Small intestine (tissue), 7 donors: ENCODE measurements at regions not wholly inside any gene's neighbourhood (a gene's known extent, or its start where the extent isn't known, plus 50 kb on each side); places are given as distances from the start of the nearest gene placed in this dataset.
A peak's percentile ranks its signal among the peaks of the same experiment; 100 is the strongest.

Experiments
- DNase-seq, 2 donors: peaks; one replicate each; pipeline versions ENCODE4 v3.0.0 to v3.0.0-alpha.2; 2013
- FAIRE-seq: peaks from 2 replicates; lab custom pipeline; 2012; peaks lifted over from hg19 to GRCh38; lab: Jason Lieb, UNC
- H3K27ac ChIP-seq, 3 donors: one replicate each; pipeline ENCODE4 v1.5.1; 2013; ENCODE audit warnings: low read length in 2 of 3, mild to moderate bottlenecking in 2 of 3, control low read depth in 1 of 3, inconsistent platforms in 1 of 3, low read depth in 1 of 3, moderate library complexity in 1 of 3
- H3K27me3 ChIP-seq, 3 donors: one replicate each; pipeline ENCODE4 v1.6.1; 2013; ENCODE audit warnings: low read length in 3 of 3, inconsistent platforms in 1 of 3; ENCODE audit not compliant: control insufficient read depth in 3 of 3, insufficient read depth in 3 of 3
- H3K36me3 ChIP-seq, 3 donors: one replicate each; pipeline ENCODE4 v1.6.1; 2013; ENCODE audit warnings: low read length in 3 of 3, inconsistent platforms in 1 of 3, low read depth in 1 of 3, mild to moderate bottlenecking in 1 of 3, moderate library complexity in 1 of 3; ENCODE audit not compliant: control insufficient read depth in 3 of 3, insufficient read depth in 2 of 3
- H3K4me1 ChIP-seq, 3 donors: one replicate each; pipeline ENCODE4 v1.6.1; 2013; ENCODE audit warnings: low read length in 2 of 3, inconsistent platforms in 1 of 3, low read depth in 1 of 3, mild to moderate bottlenecking in 1 of 3, moderate library complexity in 1 of 3; ENCODE audit not compliant: control insufficient read depth in 3 of 3, insufficient read depth in 2 of 3
- H3K4me3 ChIP-seq, 3 donors: one replicate each; pipeline ENCODE4 v1.5.1; 2013; ENCODE audit warnings: low read length in 3 of 3, control low read depth in 1 of 3, inconsistent platforms in 1 of 3, low read depth in 1 of 3, mild to moderate bottlenecking in 1 of 3, moderate library complexity in 1 of 3
- H3K9me3 ChIP-seq, 2 donors: one replicate each; pipeline ENCODE4 v1.6.1; 2013; ENCODE audit warnings: low read depth in 1 of 2, low read length in 1 of 2; ENCODE audit not compliant: control insufficient read depth in 2 of 2, insufficient read depth in 1 of 2
- WGBS, 3 donors: extraction: QIAGEN DNeasy Blood & Tissue Kit; methylation state at CpG; one replicate each; pipeline ENCODE4 v1.1.7; 2013; 5-methylcytosine and 5-hydroxymethylcytosine counted together
- donor health status: healthy with polysubstance abuse.
- donor health status: control.
- donor health status: control.
- donor health status: Bipolar disorder and iron deficiency.
- donor health status: healthy.

DNA sequence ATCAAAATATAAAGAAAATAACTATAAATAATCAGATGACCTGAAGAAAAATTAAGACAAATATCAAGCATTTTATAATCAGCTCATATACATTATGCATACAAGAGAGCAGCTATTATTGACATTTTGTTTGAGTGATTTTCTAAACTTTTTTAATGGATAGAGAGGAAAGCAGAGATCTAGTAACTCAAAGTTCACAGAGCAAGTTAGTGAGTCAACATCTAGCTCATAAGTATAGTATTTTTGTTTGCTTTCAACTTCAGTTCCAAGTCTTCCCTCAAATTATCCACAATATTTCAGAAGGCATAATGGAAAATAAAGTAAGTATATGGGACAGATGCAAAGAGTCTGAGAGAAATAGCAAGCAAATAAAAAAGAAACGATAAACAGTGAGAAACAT lies 470.1 kb upstream of the ALCAM start:
- Histone ChIP-seq H3K27ac (no peak overlapping the region), H3K9me3 (no peaks in the 10 kb centered on the region), H3K27me3 (no peaks in the 10 kb centered on the region), H3K4me3 (no peak overlapping the region), H3K4me1 (no peaks in the 10 kb centered on the region), H3K36me3 (no peaks in the 10 kb centered on the region)
- 89 to 91% (median 89%) methylated on average over 1 of the region's 1 CpG for WGBS, 3 donors
- FAIRE-seq (no peak), DNase-seq (no peak)

DNA sequence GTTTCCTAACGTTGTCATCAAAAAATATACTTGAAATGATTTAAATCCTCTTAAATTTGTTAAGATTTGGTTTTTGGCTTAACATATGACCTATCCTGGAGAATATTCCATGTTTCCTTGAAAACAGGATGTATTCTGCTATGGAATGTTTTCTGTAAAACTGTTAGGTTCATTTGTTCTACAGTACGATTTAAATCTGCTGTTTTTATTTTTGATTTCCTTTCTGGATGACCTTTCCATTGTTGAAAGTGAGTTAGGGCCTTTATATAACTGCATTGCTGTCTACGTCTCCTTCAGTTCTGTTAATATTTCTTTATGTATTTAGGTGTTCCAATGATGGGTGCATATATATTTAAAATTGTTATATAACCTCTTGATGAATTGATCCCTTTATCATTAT lies 465.3 kb upstream of the ALCAM start:
- 80 to 86% (median 85%) methylated on average over 3 of the region's 3 CpGs for WGBS, 3 donors
- no peaks in the 10 kb centered on the region for H3K4me1 ChIP-seq
- H3K4me3 ChIP-seq: no peak overlapping the region
- no peaks in the 10 kb centered on the region for H3K27me3 ChIP-seq
- no peak overlapping the region for H3K27ac ChIP-seq
- DNase-seq (no peak), FAIRE-seq (no peak)
- peaks cover 0 to 20% of the 10 kb centered on the region in 2 donors for H3K9me3 ChIP-seq
- H3K36me3 ChIP-seq: no peaks in the 10 kb centered on the region

DNA sequence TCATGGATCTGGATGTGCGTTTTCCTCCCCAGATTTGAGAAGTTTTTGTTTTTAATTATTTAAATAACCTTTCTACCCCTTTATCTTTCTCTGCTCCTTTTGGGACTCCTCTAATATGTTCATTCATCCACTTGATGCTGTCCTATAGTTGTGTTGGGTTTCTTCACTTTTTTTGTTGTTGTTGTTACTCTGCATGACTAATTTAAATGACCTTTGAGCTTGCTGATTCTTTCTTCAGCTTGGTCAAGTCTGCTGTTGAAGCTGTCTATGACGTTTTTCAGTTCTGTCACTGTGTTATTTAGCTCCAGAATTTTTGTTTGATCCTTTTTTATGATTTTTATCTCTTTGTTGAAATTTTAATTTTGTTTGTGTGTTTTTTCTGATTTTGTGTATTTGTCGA lies 463.6 kb upstream of the ALCAM start:
- no peak for DNase-seq
- H3K27me3 ChIP-seq: no peaks in the 10 kb centered on the region
- peaks cover 0 to 29% of the 10 kb centered on the region in 2 donors for H3K9me3 ChIP-seq
- WGBS, 3 donors: 44 to 50% (median 45%) methylated on average over 3 of the region's 3 CpGs
- no peak overlapping the region for H3K4me3 ChIP-seq
- no peaks in the 10 kb centered on the region for H3K4me1 ChIP-seq
- no peaks in the 10 kb centered on the region for H3K36me3 ChIP-seq
- no peak for FAIRE-seq
- no peak overlapping the region for H3K27ac ChIP-seq

DNA sequence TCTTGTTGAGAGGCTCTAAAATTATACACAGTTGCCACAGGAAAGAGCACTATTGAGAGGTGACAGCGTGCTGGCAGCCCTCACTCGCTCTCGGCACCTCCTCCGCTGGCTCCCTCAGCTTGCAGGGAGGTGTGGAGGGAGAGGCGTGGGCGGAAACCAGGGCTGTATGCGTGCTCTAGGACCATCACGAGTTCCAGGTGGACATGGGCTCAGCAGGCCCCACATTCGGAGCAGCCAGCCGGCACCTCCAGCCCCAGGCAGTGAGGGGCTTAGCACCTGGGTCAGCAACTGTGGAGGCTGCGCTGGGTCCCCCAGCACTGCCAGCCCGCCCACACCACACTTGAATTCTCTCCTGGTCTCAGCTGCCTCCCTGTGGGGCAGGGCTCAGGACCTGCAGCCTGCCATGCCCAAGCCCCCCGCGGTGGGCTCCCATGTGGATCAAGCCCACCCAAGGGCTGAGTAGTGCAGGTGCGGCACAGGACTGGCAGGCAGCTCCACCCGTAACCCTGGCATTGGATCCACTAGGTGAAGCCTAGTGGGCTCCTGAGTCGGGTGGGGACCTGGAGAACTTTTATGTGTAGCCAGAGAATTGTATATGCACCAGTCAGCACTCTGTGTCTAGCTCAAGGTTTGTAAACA lies 460.6 kb upstream of the ALCAM start:
- H3K27ac ChIP-seq: no peak overlapping the region
- no peak for FAIRE-seq
- H3K4me1 ChIP-seq: no peaks in the 10 kb centered on the region
- 86 to 88% (median 86%) methylated on average over 17 of the region's 17 CpGs for WGBS, 3 donors
- DNase-seq: no peak
- no peaks in the 10 kb centered on the region for H3K36me3 ChIP-seq
- H3K4me3 ChIP-seq: no peak overlapping the region
- peaks cover 0 to 29% of the 10 kb centered on the region in 2 donors for H3K9me3 ChIP-seq
- no peaks in the 10 kb centered on the region for H3K27me3 ChIP-seq

DNA sequence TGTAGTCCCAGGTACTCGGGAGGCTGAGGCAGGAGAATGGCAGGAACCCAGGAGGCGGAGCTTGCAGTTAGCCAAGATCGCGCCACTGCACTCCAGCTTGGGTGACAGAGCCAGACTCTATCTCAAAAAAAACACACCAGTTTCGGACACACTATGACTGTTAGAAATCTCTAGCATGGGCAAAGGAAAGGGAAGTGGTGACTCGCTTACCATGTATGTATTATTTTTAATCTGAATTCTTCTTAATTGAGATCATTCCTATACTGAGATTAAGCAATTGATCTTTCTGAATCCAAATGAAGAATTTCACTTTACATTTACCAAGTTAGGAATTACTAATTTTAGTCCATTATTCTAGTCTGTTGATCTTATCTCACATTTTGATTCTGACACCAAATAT lies 459.2 kb upstream of the ALCAM start:
- FAIRE-seq (no peak), DNase-seq (no peak)
- 82 to 90% (median 85%) methylated on average over 6 of the region's 6 CpGs for WGBS, 3 donors
- peaks cover 0 to 29% of the 10 kb centered on the region in 2 donors for H3K9me3 ChIP-seq
- H3K4me1 ChIP-seq: no peaks in the 10 kb centered on the region
- H3K27ac ChIP-seq: no peak overlapping the region
- no peaks in the 10 kb centered on the region for H3K27me3 ChIP-seq
- no peaks in the 10 kb centered on the region for H3K36me3 ChIP-seq
- no peak overlapping the region for H3K4me3 ChIP-seq

DNA sequence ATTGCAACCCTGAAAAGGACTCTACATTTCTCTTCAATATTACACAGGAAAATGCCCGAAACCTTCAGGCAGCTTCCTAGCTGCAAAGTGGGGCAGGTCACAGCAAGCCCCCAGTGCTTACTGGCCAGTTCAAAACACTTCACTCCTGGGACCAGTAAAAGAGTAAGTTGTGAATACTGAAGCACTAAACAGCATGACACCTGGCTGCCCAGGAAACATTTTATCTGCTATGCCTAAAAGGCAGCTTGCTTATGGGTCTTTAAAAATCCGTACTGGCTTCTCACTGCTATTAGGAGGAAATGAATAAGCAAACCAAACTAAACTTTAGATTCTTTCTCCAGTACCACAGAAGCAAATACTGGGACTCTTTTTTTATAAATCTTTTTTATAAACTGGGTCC lies 457.9 kb upstream of the ALCAM start:
- no peaks in the 10 kb centered on the region for H3K36me3 ChIP-seq
- no peak for DNase-seq
- no peaks in the 10 kb centered on the region for H3K27me3 ChIP-seq
- H3K27ac ChIP-seq: no peak overlapping the region
- H3K4me3 ChIP-seq: no peak overlapping the region
- FAIRE-seq: no peak
- H3K4me1 ChIP-seq: no peaks in the 10 kb centered on the region
- peaks cover 0 to 23% of the 10 kb centered on the region in 2 donors for H3K9me3 ChIP-seq
- WGBS, 3 donors: 55 to 67% (median 67%) methylated on average over 2 of the region's 2 CpGs

DNA sequence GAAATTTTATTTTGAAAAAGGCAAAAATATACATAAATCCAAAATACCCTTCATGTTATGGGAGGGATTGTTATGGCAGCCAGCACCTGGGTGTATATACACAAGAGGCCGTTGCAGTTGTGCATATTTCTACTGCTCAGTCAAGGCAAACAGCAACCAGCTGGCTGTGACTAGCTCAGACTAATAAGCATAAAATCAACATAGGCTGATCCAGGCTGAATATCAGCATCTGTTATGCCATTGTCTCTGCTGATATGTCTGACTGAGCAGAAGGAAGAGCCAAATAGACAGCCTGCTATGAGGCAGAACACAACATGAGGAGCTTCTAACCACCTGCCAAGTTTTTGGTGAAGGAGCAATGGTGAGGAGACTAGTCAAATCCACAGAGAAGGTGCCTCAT lies 457.5 kb upstream of the ALCAM start:
- no peaks in the 10 kb centered on the region for H3K4me1 ChIP-seq
- H3K27me3 ChIP-seq: no peaks in the 10 kb centered on the region
- peaks cover 0 to 19% of the 10 kb centered on the region in 2 donors for H3K9me3 ChIP-seq
- WGBS, 3 donors: 19 to 35% (median 30%) methylated on average over 1 of the region's 1 CpG
- DNase-seq (peak in 1 of 2 donors; percentile 2), FAIRE-seq (no peak)
- no peak overlapping the region for H3K4me3 ChIP-seq
- no peaks in the 10 kb centered on the region for H3K36me3 ChIP-seq
- no peak overlapping the region for H3K27ac ChIP-seq

DNA sequence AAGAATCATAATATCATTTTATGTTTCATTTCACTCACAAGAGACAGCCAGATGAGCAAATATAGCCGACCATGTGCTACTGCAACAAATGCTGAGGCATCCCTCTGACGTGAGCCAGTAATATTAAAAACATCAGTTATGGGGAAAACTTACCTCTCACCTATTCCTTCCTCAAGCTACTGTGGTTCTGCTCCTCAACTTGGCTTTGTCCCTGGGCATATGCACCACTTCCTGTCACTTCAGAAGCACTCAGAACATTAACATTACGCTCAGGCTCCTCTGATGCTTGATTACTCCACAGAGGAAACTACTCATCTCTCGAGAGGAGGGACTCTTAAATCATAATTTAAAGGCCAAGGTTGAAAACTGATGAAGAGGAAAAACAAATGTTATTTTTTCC lies 457.0 kb upstream of the ALCAM start:
- no peak for FAIRE-seq
- Histone ChIP-seq H3K9me3 (peaks cover 0 to 18% of the 10 kb centered on the region in 2 donors), H3K27me3 (no peaks in the 10 kb centered on the region), H3K27ac (no peak overlapping the region), H3K4me3 (no peak overlapping the region), H3K36me3 (no peaks in the 10 kb centered on the region), H3K4me1 (no peaks in the 10 kb centered on the region)
- 56 to 77% (median 68%) methylated on average over 4 of the region's 4 CpGs for WGBS, 3 donors
- no peak for DNase-seq

DNA sequence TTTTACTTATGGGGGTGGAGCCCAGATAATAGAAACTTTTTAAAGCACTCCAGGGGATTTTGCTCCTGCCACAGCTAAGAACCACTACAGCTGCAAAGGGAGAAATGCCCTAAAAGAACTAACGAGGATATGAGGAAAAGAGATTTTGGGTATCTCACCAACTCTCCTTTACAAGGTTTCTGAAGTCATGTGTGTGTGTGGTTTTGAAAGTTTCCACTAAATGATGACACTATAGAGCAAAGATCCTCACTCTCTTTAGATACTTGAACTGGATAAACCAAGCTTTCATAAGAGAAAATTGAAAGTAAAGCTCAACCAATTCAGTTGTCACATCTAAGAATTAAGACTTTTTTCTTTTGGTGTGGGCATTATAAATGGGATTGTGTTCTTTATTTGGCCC lies 455.3 kb upstream of the ALCAM start:
- no peaks in the 10 kb centered on the region for H3K4me1 ChIP-seq
- no peaks in the 10 kb centered on the region for H3K27me3 ChIP-seq
- FAIRE-seq (no peak), DNase-seq (no peak)
- H3K27ac ChIP-seq: no peak overlapping the region
- H3K36me3 ChIP-seq: no peaks in the 10 kb centered on the region
- no peak overlapping the region for H3K4me3 ChIP-seq
- peaks cover 0 to 11% of the 10 kb centered on the region in 2 donors for H3K9me3 ChIP-seq
- 50 to 68% (median 65%) methylated on average over 1 of the region's 1 CpG for WGBS, 3 donors
